Ovary (tissue), 7 donors: ENCODE measurements at regions not wholly inside any gene's neighbourhood (a gene's known extent, or its start where the extent isn't known, plus 50 kb on each side); places are given as distances from the start of the nearest gene placed in this dataset.
"Not testable (repeated sequence)": the region's sequence is repeated elsewhere in the genome, so short reads cannot be mapped to it uniquely, and the experiment has no call there.

ENCODE experiments used
- DNase-seq, 5 donors: peaks; one replicate each; pipeline ENCODE4 v3.0.0-alpha.2; 2019 to 2020
- H3K27ac ChIP-seq, 2 donors: fragments of 200-600 bp; one replicate each; pipeline versions ENCODE4 v1.5.1 to v1.8.0; 2019 to 2022
- H3K27me3 ChIP-seq: fragments of 200-600 bp; one replicate; pipeline ENCODE4 v1.8.0; 2022
- H3K36me3 ChIP-seq: fragments of 200-600 bp; sonication (generic); one replicate; pipeline ENCODE4 v1.5.1; 2019
- H3K4me1 ChIP-seq: one replicate; pipeline ENCODE4 v1.8.1; 2013; ENCODE audit warnings: mild to moderate bottlenecking, moderate library complexity; ENCODE audit not compliant: insufficient read depth
- H3K4me3 ChIP-seq: fragments of 200-600 bp; sonication (generic); one replicate; pipeline ENCODE4 v1.5.1; 2017
- H3K9me3 ChIP-seq, 2 donors: fragments of 200-600 bp in 1 of 2; sonication (generic) in 1 of 2; one replicate each; pipeline versions ENCODE4 v1.5.1 to v1.8.1; 2013 to 2019; ENCODE audit warnings: mild to moderate bottlenecking in 1 of 2, moderate library complexity in 1 of 2
- EP300 ChIP-seq: sonication (generic); formaldehyde crosslinking; IDR thresholded peaks from one replicate; pipeline ENCODE4 v1.6.1; 2017; ENCODE audit warnings: antibody characterized with exemption
- POLR2A ChIP-seq: fragments of 450-650 bp; IDR thresholded peaks from one replicate; pipeline ENCODE4 v1.6.1; 2017; ENCODE audit warnings: antibody characterized with exemption, mild to moderate bottlenecking, moderate library complexity
- WGBS, 3 donors: extraction: QIAGEN DNeasy Blood & Tissue Kit in 1 of 3; methylation state at CpG; one replicate each; pipeline versions ENCODE4 v1.1.5 to v1.1.7; 2013 to 2017; 5-methylcytosine and 5-hydroxymethylcytosine counted together
- intact Hi-C, 4 donors: fragments of 100-400 bp; cut with DNase I; formaldehyde crosslinking; loops; one replicate each; pipeline versions ENCODE4 v1.11.0 to v1.15.1; 2022 to 2023
- TF ChIP-seq, protein P1 (sequence below), 3 donors: fragments of 450-650 bp in 2 of 3; fragments of 200-600 bp in 1 of 3; IDR thresholded peaks; one replicate each; pipeline versions ENCODE4 v1.5.1 to v1.8.0; 2016 to 2022; ENCODE audit warnings: antibody characterized with exemption in 3 of 3, mild to moderate bottlenecking in 1 of 3
- donor health status: DM: no; HTN: no; CAD: no; lungs with moderate emphysema.
- donor health status: DM: no; HTN: no; CAD: no.
- donor health status: Bipolar disorder and iron deficiency.
- donor health status: DM: no; HTN: no; CAD: no.
- donor health status: DM: yes; HTN: yes; CAD: no.

DNA sequence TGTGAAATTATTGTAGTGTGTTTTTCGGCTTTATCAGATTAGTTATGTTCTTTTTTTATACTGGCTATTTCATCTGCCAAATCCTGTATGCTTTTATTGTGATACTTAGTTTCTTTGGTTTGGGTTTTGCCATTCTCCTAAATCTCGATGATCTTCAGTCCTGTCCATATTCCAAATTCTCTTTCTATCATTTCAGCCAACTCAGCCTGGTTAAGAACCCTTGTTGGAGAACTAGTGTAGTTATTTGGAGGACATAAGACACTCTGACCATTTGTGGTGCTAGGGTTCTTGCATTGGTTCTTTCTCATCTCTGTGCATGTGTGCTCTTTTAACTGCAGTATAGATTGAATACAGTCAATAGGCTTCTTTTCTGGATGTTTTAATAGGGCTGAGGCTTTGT, 187.0 kb upstream of the CCNH start:
- WGBS, 3 donors: 81 to 88% (median 85%) methylated on average over 2 of the region's 2 CpGs
- Histone ChIP-seq H3K4me3 (no peak overlapping the region), H3K4me1 (no peaks in the 10 kb centered on the region), H3K36me3 (no peaks in the 10 kb centered on the region), H3K27ac (no peak overlapping the region), H3K9me3 (no peaks in the 10 kb centered on the region), H3K27me3 (no peaks in the 10 kb centered on the region)
- no peak for DNase-seq
- intact Hi-C loops: no loop called here
- no peak for TF ChIP-seq EP300
- TF ChIP-seq, protein P1, sequence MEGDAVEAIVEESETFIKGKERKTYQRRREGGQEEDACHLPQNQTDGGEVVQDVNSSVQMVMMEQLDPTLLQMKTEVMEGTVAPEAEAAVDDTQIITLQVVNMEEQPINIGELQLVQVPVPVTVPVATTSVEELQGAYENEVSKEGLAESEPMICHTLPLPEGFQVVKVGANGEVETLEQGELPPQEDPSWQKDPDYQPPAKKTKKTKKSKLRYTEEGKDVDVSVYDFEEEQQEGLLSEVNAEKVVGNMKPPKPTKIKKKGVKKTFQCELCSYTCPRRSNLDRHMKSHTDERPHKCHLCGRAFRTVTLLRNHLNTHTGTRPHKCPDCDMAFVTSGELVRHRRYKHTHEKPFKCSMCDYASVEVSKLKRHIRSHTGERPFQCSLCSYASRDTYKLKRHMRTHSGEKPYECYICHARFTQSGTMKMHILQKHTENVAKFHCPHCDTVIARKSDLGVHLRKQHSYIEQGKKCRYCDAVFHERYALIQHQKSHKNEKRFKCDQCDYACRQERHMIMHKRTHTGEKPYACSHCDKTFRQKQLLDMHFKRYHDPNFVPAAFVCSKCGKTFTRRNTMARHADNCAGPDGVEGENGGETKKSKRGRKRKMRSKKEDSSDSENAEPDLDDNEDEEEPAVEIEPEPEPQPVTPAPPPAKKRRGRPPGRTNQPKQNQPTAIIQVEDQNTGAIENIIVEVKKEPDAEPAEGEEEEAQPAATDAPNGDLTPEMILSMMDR (IDR thresholded peaks at IDR 0.05): no peak
- TF ChIP-seq POLR2A: no peak

DNA sequence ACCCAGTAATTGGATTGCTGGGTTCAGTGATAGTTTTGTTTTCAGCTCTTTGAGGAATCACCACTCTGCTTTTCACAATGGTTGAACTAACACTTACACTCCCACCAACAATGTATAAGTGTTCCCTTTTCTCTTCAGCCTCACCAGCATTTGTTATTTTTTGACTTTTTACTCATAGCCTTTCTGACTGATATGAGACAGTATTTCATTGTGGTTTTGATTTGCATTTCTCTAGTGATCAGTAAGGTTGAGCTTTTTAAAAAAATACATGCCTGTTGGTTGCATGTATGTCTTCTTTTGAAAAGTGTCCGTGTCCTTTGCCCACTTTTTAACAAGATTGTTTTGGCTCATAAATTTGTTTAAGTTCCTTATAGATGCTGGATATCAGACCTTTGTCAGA, 185.7 kb upstream of the CCNH start:
- H3K27ac ChIP-seq: no peak overlapping the region
- no peak for DNase-seq
- TF ChIP-seq, protein P1 (IDR thresholded peaks at IDR 0.05): no peak
- TF ChIP-seq EP300 (no peak), POLR2A (no peak)
- no peaks in the 10 kb centered on the region for H3K36me3 ChIP-seq
- no peaks in the 10 kb centered on the region for H3K27me3 ChIP-seq
- 75 to 88% (median 85%) methylated on average over 1 of the region's 1 CpG for WGBS, 3 donors
- H3K9me3 ChIP-seq: no peaks in the 10 kb centered on the region
- no peaks in the 10 kb centered on the region for H3K4me1 ChIP-seq
- intact Hi-C loops: no loop called here
- no peak overlapping the region for H3K4me3 ChIP-seq

DNA sequence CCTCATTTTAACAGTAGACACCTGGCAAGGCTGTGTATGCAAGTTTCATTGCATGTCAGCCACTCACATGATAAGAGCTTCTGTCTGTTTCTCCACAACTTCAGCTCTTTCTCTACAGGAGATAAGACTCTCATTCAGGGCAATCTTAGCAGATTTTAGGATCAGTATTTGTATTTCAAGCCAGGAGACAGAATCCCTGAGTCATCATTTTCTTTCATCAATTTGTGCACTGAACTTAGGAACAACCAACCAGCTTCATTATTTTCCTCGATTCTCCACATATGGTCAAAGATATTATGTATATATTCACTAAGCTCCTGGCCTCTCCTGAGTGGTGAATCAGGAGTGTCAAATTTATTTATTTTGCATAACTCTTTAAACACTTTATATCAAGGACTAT, 181.8 kb upstream of the CCNH start:
- Histone ChIP-seq H3K9me3 (no peaks in the 10 kb centered on the region), H3K4me3 (no peak overlapping the region), H3K27ac (no peak overlapping the region), H3K27me3 (no peaks in the 10 kb centered on the region), H3K4me1 (no peaks in the 10 kb centered on the region), H3K36me3 (no peaks in the 10 kb centered on the region)
- no peak for DNase-seq
- no peak for TF ChIP-seq POLR2A
- intact Hi-C loops: no loop called here
- WGBS, 3 donors: 68 to 80% (median 73%) methylated on average over 1 of the region's 1 CpG

DNA sequence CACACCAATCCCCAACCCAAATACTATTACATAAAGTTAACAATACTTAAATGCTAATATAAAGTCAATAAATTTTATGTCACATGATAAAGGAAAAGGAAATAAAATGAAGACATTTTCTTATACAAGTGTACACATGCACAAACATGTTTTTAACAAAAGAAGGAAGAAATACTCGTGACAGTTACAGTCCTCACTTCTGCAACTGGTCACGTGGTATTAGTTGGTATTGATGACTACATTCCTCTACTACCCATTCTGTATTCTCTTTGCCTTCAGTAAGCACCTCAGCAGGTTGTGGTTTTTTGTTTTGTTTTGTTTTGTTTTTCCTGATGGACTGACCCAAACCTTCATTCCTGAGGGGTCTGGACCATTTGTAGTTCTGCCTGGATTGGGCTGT, 176.9 kb upstream of the CCNH start:
- 69 to 82% (median 76%) methylated on average over 2 of the region's 2 CpGs for WGBS, 3 donors
- Histone ChIP-seq H3K4me1 (no peaks in the 10 kb centered on the region), H3K9me3 (no peaks in the 10 kb centered on the region), H3K36me3 (no peaks in the 10 kb centered on the region), H3K27me3 (no peaks in the 10 kb centered on the region), H3K4me3 (no peak overlapping the region), H3K27ac (no peak overlapping the region)
- no peak for DNase-seq
- TF ChIP-seq, protein P1 (IDR thresholded peaks at IDR 0.05): no peak
- no peak for TF ChIP-seq POLR2A
- no peak for TF ChIP-seq EP300
- intact Hi-C loops: no loop called here

DNA sequence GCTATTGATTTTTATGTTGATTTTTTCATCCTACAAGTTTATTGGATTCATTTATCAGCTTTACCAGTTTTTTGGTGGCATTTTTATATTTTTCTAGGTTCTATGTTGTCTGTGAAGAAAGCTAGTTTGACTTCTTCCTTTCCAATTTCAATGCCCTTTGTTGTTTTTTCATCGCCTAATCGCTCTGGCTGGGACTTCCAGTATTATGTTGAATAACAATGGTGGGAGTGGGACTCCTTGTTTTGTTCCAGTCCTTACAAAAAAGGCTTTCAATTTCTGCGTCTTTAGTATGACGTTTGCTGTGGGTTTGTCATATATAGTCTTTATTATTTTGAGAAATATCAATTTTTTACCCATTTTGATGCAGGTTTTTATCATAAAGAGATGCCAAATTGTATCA, 175.6 kb upstream of the CCNH start:
- intact Hi-C loops: no loop called here
- H3K4me3 ChIP-seq: no peak overlapping the region
- no peak overlapping the region for H3K27ac ChIP-seq
- WGBS, 3 donors: 61 to 72% (median 65%) methylated on average over 4 of the region's 4 CpGs
- no peaks in the 10 kb centered on the region for H3K4me1 ChIP-seq
- DNase-seq: no peak
- TF ChIP-seq EP300: no peak
- no peak for TF ChIP-seq POLR2A
- TF ChIP-seq, protein P1 (IDR thresholded peaks at IDR 0.05): no peak
- no peaks in the 10 kb centered on the region for H3K27me3 ChIP-seq
- H3K9me3 ChIP-seq: no peaks in the 10 kb centered on the region
- H3K36me3 ChIP-seq: no peaks in the 10 kb centered on the region

DNA sequence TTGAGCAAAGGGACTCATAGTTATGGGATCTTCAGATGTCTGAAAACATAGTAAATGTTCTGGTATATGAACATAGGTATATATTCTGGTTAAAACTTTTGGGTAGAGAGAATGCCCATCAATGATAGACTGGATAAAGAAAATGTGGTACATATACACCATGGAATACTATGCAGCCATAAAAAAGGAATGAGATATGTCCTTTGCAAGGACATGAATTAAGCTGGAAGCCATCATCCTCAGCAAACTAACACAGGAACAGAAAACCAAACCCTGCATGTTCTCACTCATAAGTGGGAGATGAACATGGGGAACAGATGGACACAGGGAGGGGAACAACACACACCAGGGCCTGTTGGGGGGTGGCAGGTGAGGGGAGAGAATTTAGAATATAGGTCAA, 171.0 kb upstream of the CCNH start:
- not testable (repeated sequence) for H3K27ac ChIP-seq, H3K27me3 ChIP-seq, H3K4me1 ChIP-seq, H3K9me3 ChIP-seq, H3K36me3 ChIP-seq, DNase-seq, H3K4me3 ChIP-seq
- intact Hi-C loops: loop anchor here in 1 of 4 donors (5.0 kb wide), 1 partner anchor 829 kb away; no protein-coding TSS in a partner anchor
